Prostate gland (tissue), 2 donors: ENCODE measurements at regions not wholly inside any gene's neighbourhood (a gene's known extent, or its start where the extent isn't known, plus 50 kb on each side); places are given as distances from the start of the nearest gene placed in this dataset.

ENCODE experiments used
- DNase-seq: peaks from one replicate; pipeline ENCODE4 v3.0.0-alpha.2; 2019; ENCODE audit warnings: low spot score
- H3K27ac ChIP-seq, 2 donors: fragments of 200-600 bp; sonication (generic); 2 replicates each; pipeline ENCODE4 v1.5.1; 2017 to 2019
- H3K27me3 ChIP-seq: fragments of 200-600 bp; sonication (generic); replicated peaks from 2 replicates; pipeline ENCODE4 v1.5.1; 2019; ENCODE audit not compliant: insufficient read depth
- H3K36me3 ChIP-seq, 2 donors: fragments of 200-600 bp; sonication (generic); 1 replicate in 1 of 2; 2 replicates in 1 of 2; pipeline versions ENCODE4 v1.5.1 to v1.8.1; 2017 to 2019
- H3K4me1 ChIP-seq: fragments of 200-600 bp; sonication (generic); replicated peaks from 2 replicates; pipeline ENCODE4 v1.5.1; 2019
- H3K4me3 ChIP-seq, 2 donors: fragments of 200-600 bp; sonication (generic); 2 replicates each; pipeline ENCODE4 v1.5.1; 2017 to 2019
- H3K9me3 ChIP-seq: fragments of 200-600 bp; sonication (generic); 2 replicates; pipeline ENCODE4 v1.5.1; 2017
- POLR2A ChIP-seq: fragments of 450-650 bp; IDR thresholded peaks from one replicate; pipeline ENCODE4 v1.6.1; 2016; ENCODE audit warnings: antibody characterized with exemption, mild to moderate bottlenecking
- POLR2AphosphoS5 ChIP-seq: sonication (generic); formaldehyde crosslinking; IDR thresholded peaks from one replicate; pipeline ENCODE4 v1.6.1; 2017; ENCODE audit warnings: antibody characterized with exemption
- WGBS: methylation state at CpG from one replicate; pipeline ENCODE4 v1.1.5; 2018; 5-methylcytosine and 5-hydroxymethylcytosine counted together
- intact Hi-C: fragments of 100-400 bp; cut with DNase I; formaldehyde crosslinking; loops from one replicate; pipeline ENCODE4 v1.14.2; 2022
- TF ChIP-seq, protein P1 (sequence below), 4 experiments: fragments of 200-600 bp in 2 of 4; fragments of 450-650 bp in 2 of 4; sonication (generic) in 2 of 4; IDR thresholded peaks; 1 replicate in 3 of 4; 2 replicates in 1 of 4; pipeline ENCODE4 v1.5.1; 2016 to 2019; ENCODE audit warnings: antibody characterized with exemption in 4 of 4, mild to moderate bottlenecking in 2 of 4, moderate library complexity in 2 of 4

DNA sequence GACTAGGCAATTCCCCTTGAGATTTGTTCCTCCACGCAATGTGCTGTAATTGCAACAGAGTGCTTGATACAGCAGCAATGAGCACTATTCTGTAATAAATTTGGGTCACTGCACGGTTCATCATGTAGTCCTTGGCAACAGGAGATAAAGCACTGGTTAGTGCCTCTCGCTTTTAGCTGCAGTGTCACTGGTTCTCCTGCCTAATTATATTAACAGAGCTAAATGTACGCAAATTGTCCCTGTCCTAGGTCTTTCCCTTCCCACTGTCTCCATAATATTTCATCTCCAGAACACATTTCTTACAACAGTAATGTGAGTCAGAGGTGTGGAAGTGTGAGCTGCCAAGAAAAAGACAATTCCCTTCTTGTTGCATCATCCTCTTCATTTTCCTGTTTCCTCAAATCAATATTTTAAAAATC is 553.1 kb downstream of the ZNF608 start:
- no peak for DNase-seq
- WGBS, result 47% methylated on average over 4 of the region's 4 CpGs
- Histone ChIP-seq H3K27ac (no peak overlapping the region), H3K36me3 (no peaks in the 10 kb centered on the region), H3K9me3 (no peaks in the 10 kb centered on the region), H3K4me1 (no peaks in the 10 kb centered on the region), H3K27me3 (no peaks in the 10 kb centered on the region), H3K4me3 (no peak overlapping the region)
- intact Hi-C loops, result no loop called here
- no peak for TF ChIP-seq POLR2AphosphoS5
- TF ChIP-seq POLR2A, result no peak
- TF ChIP-seq, protein P1, sequence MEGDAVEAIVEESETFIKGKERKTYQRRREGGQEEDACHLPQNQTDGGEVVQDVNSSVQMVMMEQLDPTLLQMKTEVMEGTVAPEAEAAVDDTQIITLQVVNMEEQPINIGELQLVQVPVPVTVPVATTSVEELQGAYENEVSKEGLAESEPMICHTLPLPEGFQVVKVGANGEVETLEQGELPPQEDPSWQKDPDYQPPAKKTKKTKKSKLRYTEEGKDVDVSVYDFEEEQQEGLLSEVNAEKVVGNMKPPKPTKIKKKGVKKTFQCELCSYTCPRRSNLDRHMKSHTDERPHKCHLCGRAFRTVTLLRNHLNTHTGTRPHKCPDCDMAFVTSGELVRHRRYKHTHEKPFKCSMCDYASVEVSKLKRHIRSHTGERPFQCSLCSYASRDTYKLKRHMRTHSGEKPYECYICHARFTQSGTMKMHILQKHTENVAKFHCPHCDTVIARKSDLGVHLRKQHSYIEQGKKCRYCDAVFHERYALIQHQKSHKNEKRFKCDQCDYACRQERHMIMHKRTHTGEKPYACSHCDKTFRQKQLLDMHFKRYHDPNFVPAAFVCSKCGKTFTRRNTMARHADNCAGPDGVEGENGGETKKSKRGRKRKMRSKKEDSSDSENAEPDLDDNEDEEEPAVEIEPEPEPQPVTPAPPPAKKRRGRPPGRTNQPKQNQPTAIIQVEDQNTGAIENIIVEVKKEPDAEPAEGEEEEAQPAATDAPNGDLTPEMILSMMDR (IDR thresholded peaks at IDR 0.05), result no peak

GRCh38 chr5:124192716-124193115 is 553.7 kb downstream of the ZNF608 start:
- Histone ChIP-seq H3K4me3 (no peak overlapping the region), H3K4me1 (no peaks in the 10 kb centered on the region), H3K27me3 (no peaks in the 10 kb centered on the region), H3K36me3 (no peaks in the 10 kb centered on the region), H3K9me3 (no peaks in the 10 kb centered on the region), H3K27ac (no peak overlapping the region)
- DNase-seq, result no peak
- 93% methylated on average over 3 of the region's 3 CpGs for WGBS
- intact Hi-C loops, result no loop called here
- TF ChIP-seq, protein P1 (IDR thresholded peaks at IDR 0.05), result no peak
- TF ChIP-seq POLR2AphosphoS5 (no peak), POLR2A (no peak)

DNA sequence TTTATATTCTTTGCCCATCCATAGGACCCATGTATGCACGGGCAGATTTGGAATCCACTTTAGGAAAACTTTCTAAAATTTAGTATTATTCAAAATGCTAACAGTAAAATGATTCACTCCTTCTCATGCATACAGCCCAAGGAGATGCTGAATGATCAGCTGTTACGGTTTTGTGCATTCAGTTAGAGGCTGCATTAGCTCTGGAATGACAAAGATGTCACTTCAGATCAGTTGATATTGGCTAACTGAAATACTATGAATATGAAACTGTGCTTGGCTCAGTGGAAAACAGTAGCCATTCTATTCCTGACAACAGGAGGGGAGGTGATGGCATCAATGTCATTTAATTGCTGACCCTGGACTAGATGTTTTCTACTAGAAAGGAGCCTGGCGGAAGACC is 560.7 kb downstream of the ZNF608 start:
- Histone ChIP-seq H3K4me1 (no peaks in the 10 kb centered on the region), H3K36me3 (no peaks in the 10 kb centered on the region), H3K27ac (no peak overlapping the region), H3K27me3 (no peaks in the 10 kb centered on the region), H3K9me3 (no peaks in the 10 kb centered on the region), H3K4me3 (no peak overlapping the region)
- no peak for TF ChIP-seq POLR2A
- TF ChIP-seq, protein P1 (IDR thresholded peaks at IDR 0.05), result no peak
- no peak for TF ChIP-seq POLR2AphosphoS5
- intact Hi-C loops, result no loop called here
- WGBS, result 99% methylated on average over 3 of the region's 3 CpGs
- DNase-seq, result no peak

- no peak overlapping the region for H3K4me3 ChIP-seq
- H3K36me3 ChIP-seq, result no peaks in the 10 kb centered on the region
- no peaks in the 10 kb centered on the region for H3K9me3 ChIP-seq
- no peak overlapping the region for H3K27ac ChIP-seq
- H3K4me1 ChIP-seq, result no peaks in the 10 kb centered on the region
- TF ChIP-seq POLR2A, result no peak
- TF ChIP-seq POLR2AphosphoS5, result no peak
- TF ChIP-seq, protein P1 (IDR thresholded peaks at IDR 0.05), result no peak
- no peak for DNase-seq
- H3K27me3 ChIP-seq, result no peaks in the 10 kb centered on the region
- intact Hi-C loops, result no loop called here
These were observed 564.3 kb downstream of the ZNF608 start for GRCh38 chr5:124182133-124182532.

GRCh38 chr5:124180875-124181461 is 565.5 kb downstream of the ZNF608 start:
- TF ChIP-seq POLR2AphosphoS5 (no peak), POLR2A (no peak)
- TF ChIP-seq, protein P1 (IDR thresholded peaks at IDR 0.05), result no peak
- no peaks in the 10 kb centered on the region for H3K36me3 ChIP-seq
- H3K27ac ChIP-seq, result no peak overlapping the region
- WGBS, result 19% methylated on average over 2 of the region's 2 CpGs
- H3K4me3 ChIP-seq, result no peak overlapping the region
- intact Hi-C loops, result no loop called here
- H3K4me1 ChIP-seq, result no peaks in the 10 kb centered on the region
- H3K9me3 ChIP-seq, result no peaks in the 10 kb centered on the region
- DNase-seq, result no peak
- H3K27me3 ChIP-seq, result no peaks in the 10 kb centered on the region
